Liver (tissue), 8 donors: ENCODE measurements at regions not wholly inside any gene's neighbourhood (a gene's known extent, or its start where the extent isn't known, plus 50 kb on each side); places are given as distances from the start of the nearest gene placed in this dataset.

ENCODE experiments used
- DNase-seq: peaks from one replicate; pipeline ENCODE4 v3.0.0-alpha.2; 2017; ENCODE audit warnings: low spot score
- H3K27ac ChIP-seq, 2 donors: one replicate each; pipeline ENCODE4 v1.7.0; 2013; ENCODE audit warnings: inconsistent platforms in 2 of 2, low read length in 2 of 2, control low read depth in 1 of 2, low read depth in 1 of 2, mild to moderate bottlenecking in 1 of 2
- H3K27me3 ChIP-seq, 4 donors: one replicate each; pipeline versions ENCODE4 v1.6.1 to v1.7.0; 2013; ENCODE audit warnings: low read length in 3 of 4, inconsistent platforms in 1 of 4, mild to moderate bottlenecking in 1 of 4, moderate library complexity in 1 of 4; ENCODE audit not compliant: control insufficient read depth in 4 of 4, insufficient read depth in 4 of 4
- H3K36me3 ChIP-seq, 4 donors: one replicate each; pipeline versions ENCODE4 v1.6.1 to v1.7.0; 2013; ENCODE audit warnings: low read length in 3 of 4, mild to moderate bottlenecking in 3 of 4, low read depth in 1 of 4, moderate library complexity in 1 of 4; ENCODE audit not compliant: control insufficient read depth in 4 of 4, insufficient read depth in 3 of 4
- H3K4me1 ChIP-seq, 4 donors: one replicate each; pipeline versions ENCODE4 v1.6.1 to v1.7.0; 2013; ENCODE audit warnings: low read length in 3 of 4, mild to moderate bottlenecking in 3 of 4, moderate library complexity in 1 of 4; ENCODE audit not compliant: control insufficient read depth in 4 of 4, insufficient read depth in 4 of 4
- H3K4me3 ChIP-seq, 3 donors: one replicate each; pipeline versions ENCODE4 v1.6.1 to v1.7.0; 2013; ENCODE audit warnings: low read length in 3 of 3, control low read depth in 1 of 3, low read depth in 1 of 3, mild to moderate bottlenecking in 1 of 3
- H3K9ac ChIP-seq, 2 donors: one replicate each; pipeline ENCODE4 v1.7.0; 2013; ENCODE audit warnings: low read length in 2 of 2, mild to moderate bottlenecking in 2 of 2, moderate library complexity in 2 of 2, control low read depth in 1 of 2, low read depth in 1 of 2
- H3K9me3 ChIP-seq, 4 donors: one replicate each; pipeline versions ENCODE4 v1.6.1 to v1.7.0; 2013; ENCODE audit warnings: low read length in 3 of 4; ENCODE audit not compliant: control insufficient read depth in 4 of 4
- EGR1 ChIP-seq, 2 donors: IDR thresholded peaks; 2 replicates each; pipeline ENCODE4 v1.6.1; 2016 to 2018; ENCODE audit warnings: antibody characterized with exemption in 2 of 2, low read depth in 2 of 2
- FOXA2 ChIP-seq: IDR thresholded peaks from 2 replicates; pipeline ENCODE4 v1.6.1; 2016; ENCODE audit warnings: antibody characterized with exemption
- GABPA ChIP-seq, 2 donors: IDR thresholded peaks in 1 of 2; conservative IDR thresholded peaks in 1 of 2; 2 replicates each; pipeline ENCODE4 v1.6.1; 2016; ENCODE audit warnings: antibody characterized with exemption in 2 of 2, mild to moderate bottlenecking in 1 of 2, moderate library complexity in 1 of 2
- HNF4A ChIP-seq, 2 donors: conservative IDR thresholded peaks; 2 replicates each; pipeline ENCODE4 v1.6.1; 2016; ENCODE audit warnings: antibody characterized with exemption in 2 of 2, mild to moderate bottlenecking in 2 of 2
- HNF4G ChIP-seq: IDR thresholded peaks from 2 replicates; pipeline ENCODE4 v1.6.1; 2016; ENCODE audit warnings: antibody characterized with exemption
- JUND ChIP-seq, 2 donors: IDR thresholded peaks; 2 replicates each; pipeline ENCODE4 v1.6.1; 2016; ENCODE audit warnings: antibody characterized with exemption in 2 of 2
- NR2F2 ChIP-seq: IDR thresholded peaks from 2 replicates; pipeline ENCODE4 v1.6.1; 2016; ENCODE audit warnings: antibody characterized with exemption
- RAD21 ChIP-seq, 2 donors: IDR thresholded peaks; 2 replicates each; pipeline ENCODE4 v1.6.1; 2016; ENCODE audit warnings: antibody characterized with exemption in 2 of 2, mild to moderate bottlenecking in 2 of 2
- REST ChIP-seq: IDR thresholded peaks from 2 replicates; pipeline ENCODE4 v1.6.1; 2016; ENCODE audit warnings: antibody characterized with exemption, mild to moderate bottlenecking
- RXRA ChIP-seq, 2 donors: IDR thresholded peaks; 2 replicates each; pipeline ENCODE4 v1.6.1; 2017 to 2018; ENCODE audit warnings: antibody characterized with exemption in 2 of 2, mild to moderate bottlenecking in 1 of 2
- SP1 ChIP-seq: IDR thresholded peaks from 2 replicates; pipeline ENCODE4 v1.6.1; 2018; ENCODE audit warnings: antibody characterized with exemption, mild to moderate bottlenecking
- TAF1 ChIP-seq: conservative IDR thresholded peaks from 2 replicates; pipeline ENCODE4 v1.6.1; 2016; ENCODE audit warnings: antibody characterized with exemption, mild to moderate bottlenecking
- YY1 ChIP-seq: IDR thresholded peaks from 2 replicates; pipeline ENCODE4 v1.6.1; 2016; ENCODE audit warnings: antibody characterized with exemption, mild to moderate bottlenecking
- WGBS: extraction: QIAGEN DNeasy Blood & Tissue Kit; methylation state at CpG from one replicate; pipeline ENCODE4 v1.1.7; 2013; 5-methylcytosine and 5-hydroxymethylcytosine counted together
- TF ChIP-seq, protein P1 (sequence below): IDR thresholded peaks from 2 replicates; pipeline ENCODE4 v1.6.1; 2016; ENCODE audit warnings: antibody characterized with exemption
- TF ChIP-seq, protein P2 (sequence below): fragments of 150-350 bp; IDR thresholded peaks from 2 replicates; pipeline ENCODE4 v1.5.1; 2017; ENCODE audit warnings: improper control_type of control experiment, low read depth, low read length; ENCODE audit not compliant: missing input control
- TF ChIP-seq, protein P3 (sequence below): IDR thresholded peaks from 2 replicates; pipeline ENCODE4 v1.6.1; 2016; ENCODE audit warnings: antibody characterized with exemption
- donor health status: healthy.
- donor health status: healthy.
- donor health status: healthy.
- donor health status: healthy.
- donor health status: healthy.

DNA sequence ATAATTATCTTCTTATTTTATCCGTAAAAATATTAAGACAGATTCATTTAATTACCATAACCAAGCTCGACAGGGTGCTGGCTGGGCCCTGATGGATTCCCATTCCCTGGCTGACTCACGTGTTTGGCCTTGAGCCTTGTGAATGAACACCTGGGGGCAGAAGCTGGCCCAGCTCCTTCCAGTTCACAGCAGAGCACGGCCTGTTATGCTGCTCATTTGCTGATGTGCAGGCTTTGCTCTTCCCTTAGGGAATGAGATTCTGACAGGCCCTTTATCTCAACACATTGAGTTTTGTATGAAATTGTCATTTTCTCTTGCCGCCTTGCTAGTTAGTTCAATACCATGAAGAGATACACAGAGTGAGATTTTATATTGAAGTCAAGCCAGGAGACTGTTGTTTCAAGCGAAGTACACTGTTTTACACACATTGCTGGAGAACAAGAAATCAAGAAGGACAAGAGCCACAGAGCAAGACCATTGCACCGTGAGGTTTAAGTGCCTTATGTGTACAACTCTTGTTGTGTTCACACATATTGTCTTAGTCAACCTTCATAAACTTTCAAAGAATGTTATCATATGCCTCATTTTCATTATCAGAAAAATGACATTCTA is 1583.3 kb downstream of the STIM2 start (continued):
- no peak for TF ChIP-seq FOXA2
- no peak for TF ChIP-seq EGR1 (IDR thresholded peaks at IDR 0.05; ENCODE audit: low read depth in 2 of 2)
- no peak for TF ChIP-seq NR2F2

DNA sequence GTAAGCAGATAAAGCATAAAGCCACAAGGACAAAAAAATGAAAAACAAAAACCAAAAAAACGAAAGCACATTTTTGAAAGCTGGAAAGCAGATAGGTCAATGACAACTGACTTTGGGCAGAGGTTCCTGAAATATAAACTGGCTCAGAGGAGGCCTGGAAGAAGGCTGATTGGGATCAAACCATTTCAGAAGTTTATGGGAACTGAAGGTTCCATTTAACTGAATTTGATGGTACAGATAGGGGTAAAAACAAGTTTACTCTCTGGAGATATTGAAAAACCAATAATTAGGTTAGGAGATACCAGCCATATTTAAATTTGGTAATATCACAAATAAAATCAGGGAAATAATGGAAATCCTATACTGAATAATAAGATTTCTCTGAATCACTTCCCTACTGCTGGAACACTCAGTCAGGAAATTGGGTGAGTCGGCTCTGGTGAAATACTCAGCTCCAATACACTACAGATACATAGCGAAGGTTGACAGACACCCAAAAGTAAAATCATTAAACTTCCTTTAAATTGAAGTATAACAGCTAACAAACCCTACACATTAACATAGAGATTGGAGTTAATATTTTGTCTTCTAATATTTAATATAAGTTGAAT is 1584.3 kb downstream of the STIM2 start:
- no peaks in the 10 kb centered on the region for H3K36me3 ChIP-seq
- H3K4me1 ChIP-seq = no peaks in the 10 kb centered on the region
- TF ChIP-seq EGR1 (IDR thresholded peaks at IDR 0.05; ENCODE audit: low read depth in 2 of 2) = no peak
- TF ChIP-seq, protein P1, sequence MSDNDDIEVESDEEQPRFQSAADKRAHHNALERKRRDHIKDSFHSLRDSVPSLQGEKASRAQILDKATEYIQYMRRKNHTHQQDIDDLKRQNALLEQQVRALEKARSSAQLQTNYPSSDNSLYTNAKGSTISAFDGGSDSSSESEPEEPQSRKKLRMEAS = no peak
- WGBS = 87% methylated on average over 3 of the region's 3 CpGs
- no peak for DNase-seq
- H3K4me3 ChIP-seq = no peak overlapping the region
- H3K27ac ChIP-seq = no peak overlapping the region
- no peaks in the 10 kb centered on the region for H3K27me3 ChIP-seq
- no peaks in the 10 kb centered on the region for H3K9me3 ChIP-seq
- H3K9ac ChIP-seq = no peak overlapping the region

GRCh38 chr4:28449085-28449484 is 1588.4 kb downstream of the STIM2 start:
- Histone ChIP-seq H3K9ac (no peak overlapping the region), H3K27ac (no peak overlapping the region), H3K4me1 (no peaks in the 10 kb centered on the region), H3K4me3 (no peak overlapping the region), H3K9me3 (no peaks in the 10 kb centered on the region), H3K36me3 (no peaks in the 10 kb centered on the region), H3K27me3 (no peaks in the 10 kb centered on the region)
- DNase-seq = no peak
- 69% methylated on average over 3 of the region's 3 CpGs for WGBS
- TF ChIP-seq YY1 (no peak), FOXA2 (no peak), EGR1 (IDR thresholded peaks at IDR 0.05; ENCODE audit: low read depth in 2 of 2) (no peak), RXRA (IDR thresholded peaks at IDR 0.05) (no peak), SP1 (no peak)
- TF ChIP-seq, protein P2, sequence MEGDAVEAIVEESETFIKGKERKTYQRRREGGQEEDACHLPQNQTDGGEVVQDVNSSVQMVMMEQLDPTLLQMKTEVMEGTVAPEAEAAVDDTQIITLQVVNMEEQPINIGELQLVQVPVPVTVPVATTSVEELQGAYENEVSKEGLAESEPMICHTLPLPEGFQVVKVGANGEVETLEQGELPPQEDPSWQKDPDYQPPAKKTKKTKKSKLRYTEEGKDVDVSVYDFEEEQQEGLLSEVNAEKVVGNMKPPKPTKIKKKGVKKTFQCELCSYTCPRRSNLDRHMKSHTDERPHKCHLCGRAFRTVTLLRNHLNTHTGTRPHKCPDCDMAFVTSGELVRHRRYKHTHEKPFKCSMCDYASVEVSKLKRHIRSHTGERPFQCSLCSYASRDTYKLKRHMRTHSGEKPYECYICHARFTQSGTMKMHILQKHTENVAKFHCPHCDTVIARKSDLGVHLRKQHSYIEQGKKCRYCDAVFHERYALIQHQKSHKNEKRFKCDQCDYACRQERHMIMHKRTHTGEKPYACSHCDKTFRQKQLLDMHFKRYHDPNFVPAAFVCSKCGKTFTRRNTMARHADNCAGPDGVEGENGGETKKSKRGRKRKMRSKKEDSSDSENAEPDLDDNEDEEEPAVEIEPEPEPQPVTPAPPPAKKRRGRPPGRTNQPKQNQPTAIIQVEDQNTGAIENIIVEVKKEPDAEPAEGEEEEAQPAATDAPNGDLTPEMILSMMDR = no peak

- no peaks in the 10 kb centered on the region for H3K36me3 ChIP-seq
- no peak overlapping the region for H3K9ac ChIP-seq
- H3K9me3 ChIP-seq = no peaks in the 10 kb centered on the region
- H3K27me3 ChIP-seq = no peaks in the 10 kb centered on the region
- H3K4me1 ChIP-seq = no peaks in the 10 kb centered on the region
- no peak overlapping the region for H3K4me3 ChIP-seq
- WGBS = 83% methylated on average over 2 of the region's 2 CpGs
- DNase-seq = no peak
- no peak overlapping the region for H3K27ac ChIP-seq
- no peak for TF ChIP-seq RAD21 (IDR thresholded peaks at IDR 0.05)
- TF ChIP-seq, protein P3, sequence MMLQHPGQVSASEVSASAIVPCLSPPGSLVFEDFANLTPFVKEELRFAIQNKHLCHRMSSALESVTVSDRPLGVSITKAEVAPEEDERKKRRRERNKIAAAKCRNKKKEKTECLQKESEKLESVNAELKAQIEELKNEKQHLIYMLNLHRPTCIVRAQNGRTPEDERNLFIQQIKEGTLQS = no peak
- TF ChIP-seq HNF4G = no peak
- TF ChIP-seq TAF1 = no peak
- TF ChIP-seq SP1 = no peak
- no peak for TF ChIP-seq RXRA (IDR thresholded peaks at IDR 0.05)
- no peak for TF ChIP-seq EGR1 (IDR thresholded peaks at IDR 0.05; ENCODE audit: low read depth in 2 of 2)
- TF ChIP-seq, protein P1 = no peak
- TF ChIP-seq GABPA (IDR thresholded peaks at IDR 0.05 in 1 of 2, conservative IDR thresholded peaks at IDR 0.05 in 1 of 2) = no peak
- no peak for TF ChIP-seq REST
- TF ChIP-seq JUND (IDR thresholded peaks at IDR 0.05) = no peak
- no peak for TF ChIP-seq YY1
- TF ChIP-seq, protein P2 = no peak
- no peak for TF ChIP-seq HNF4A (conservative IDR thresholded peaks at IDR 0.05)
- no peak for TF ChIP-seq FOXA2
- TF ChIP-seq NR2F2 = no peak
Observed at GRCh38 chr4:28451346-28451745, 1590.7 kb downstream of the STIM2 start.
